C4-2B (cell line): ENCODE measurements at regions not wholly inside any gene's neighbourhood (a gene's known extent, or its start where the extent isn't known, plus 50 kb on each side); places are given as distances from the start of the nearest gene placed in this dataset.

Experiments used
- H3K27ac ChIP-seq: fragments of 450-650 bp; 2 replicates; pipeline ENCODE4 v1.5.1; 2017
- CTCF ChIP-seq: fragments of 450-650 bp; conservative IDR thresholded peaks from 2 replicates; pipeline ENCODE4 v1.5.1; 2017; ENCODE audit warnings: mild to moderate bottlenecking
- ZFX ChIP-seq: fragments of 450-650 bp; IDR thresholded peaks from 2 replicates; pipeline ENCODE4 v1.6.1; 2017

GRCh38 chr5:103411711-103412110 is 150.9 kb downstream of the NUDT12 start:
- TF ChIP-seq CTCF (no peak), ZFX (no peak)
- H3K27ac ChIP-seq = no peak overlapping the region

GRCh38 chr5:103410172-103410571 is 151.6 kb downstream of the MACIR start:
- TF ChIP-seq CTCF = no peak
- no peak for TF ChIP-seq ZFX
- H3K27ac ChIP-seq = no peak overlapping the region

GRCh38 chr5:103409013-103409670 is 150.6 kb downstream of the MACIR start:
- TF ChIP-seq CTCF = no peak
- TF ChIP-seq ZFX = no peak
- H3K27ac ChIP-seq = no peak overlapping the region

- no peak overlapping the region for H3K27ac ChIP-seq
- no peak for TF ChIP-seq CTCF
- no peak for TF ChIP-seq ZFX
Observed at GRCh38 chr5:103408408-103408807, 149.8 kb downstream of the MACIR start.

- H3K27ac ChIP-seq = no peak overlapping the region
- TF ChIP-seq CTCF = no peak
- no peak for TF ChIP-seq ZFX
Observed at GRCh38 chr5:103407402-103407801, 148.8 kb downstream of the MACIR start.

GRCh38 chr5:103404483-103404882 is 145.9 kb downstream of the MACIR start:
- no peak for TF ChIP-seq ZFX
- no peak for TF ChIP-seq CTCF
- H3K27ac ChIP-seq = no peak overlapping the region

GRCh38 chr5:103402851-103403250 is 144.3 kb downstream of the MACIR start:
- TF ChIP-seq ZFX (no peak), CTCF (no peak)
- no peak overlapping the region for H3K27ac ChIP-seq
